ENCODE measurements at regions not wholly inside any gene's neighbourhood (a gene's known extent, or its start where the extent isn't known, plus 50 kb on each side); places are given as distances from the start of the nearest gene placed in this dataset.

DNA sequence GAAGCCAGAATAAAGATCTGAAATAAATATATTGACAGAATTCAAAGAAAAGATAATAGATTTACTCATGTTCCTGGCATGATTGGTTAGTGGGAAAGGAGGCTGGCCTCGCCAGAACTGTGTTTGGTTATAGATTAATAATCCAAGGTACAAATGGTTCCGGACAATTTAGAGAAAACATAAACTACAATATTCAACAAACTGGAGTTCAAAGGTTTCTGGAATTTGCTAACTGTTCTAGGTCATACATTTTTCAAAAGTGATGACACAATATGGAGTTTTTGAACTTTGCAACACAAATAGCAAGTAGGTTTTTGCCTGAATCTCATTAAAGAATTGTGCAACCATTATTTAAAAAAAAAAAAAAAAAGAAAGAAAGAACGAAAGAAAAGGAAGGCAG, 251.7 kb upstream of the SALL1 start:
- Mint-ChIP-seq H3K27me3 (ENCODE audit: low read depth) (no peaks in the 10 kb centered on the region), H3K4me1 (ENCODE audit: low read depth) (no peaks in the 10 kb centered on the region), H3K36me3 (ENCODE audit: insufficient read depth) (no peaks in the 10 kb centered on the region), H3K4me3 (no peak overlapping the region), H3K9me3 (peaks cover 5% of the 10 kb centered on the region)
- ATAC-seq: no peak
- DNase-seq: no peak

DNA sequence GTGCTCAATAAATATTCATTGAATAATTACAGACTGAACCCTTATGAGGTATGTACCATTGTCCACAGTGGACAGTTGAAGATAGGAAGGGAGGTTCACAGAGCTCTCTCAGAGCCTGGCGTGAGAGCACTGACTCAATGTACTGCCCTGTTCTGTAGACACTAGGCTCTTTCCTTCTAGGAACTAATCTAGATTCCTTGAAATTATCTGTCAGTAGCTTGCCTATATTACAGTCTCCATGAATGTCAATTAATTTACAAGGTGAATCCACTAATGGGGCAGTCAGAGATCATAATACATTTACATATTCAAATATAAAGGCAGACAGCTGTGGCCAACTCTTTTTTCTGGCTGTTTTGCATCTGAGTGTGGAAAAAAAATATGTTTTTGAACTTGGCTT, 251.2 kb upstream of the SALL1 start:
- Mint-ChIP-seq H3K4me3 (no peak overlapping the region), H3K9me3 (peaks cover 5% of the 10 kb centered on the region), H3K4me1 (ENCODE audit: low read depth) (no peaks in the 10 kb centered on the region), H3K36me3 (ENCODE audit: insufficient read depth) (no peaks in the 10 kb centered on the region), H3K27me3 (ENCODE audit: low read depth) (no peaks in the 10 kb centered on the region)
- DNase-seq (no peak), ATAC-seq (no peak)

DNA sequence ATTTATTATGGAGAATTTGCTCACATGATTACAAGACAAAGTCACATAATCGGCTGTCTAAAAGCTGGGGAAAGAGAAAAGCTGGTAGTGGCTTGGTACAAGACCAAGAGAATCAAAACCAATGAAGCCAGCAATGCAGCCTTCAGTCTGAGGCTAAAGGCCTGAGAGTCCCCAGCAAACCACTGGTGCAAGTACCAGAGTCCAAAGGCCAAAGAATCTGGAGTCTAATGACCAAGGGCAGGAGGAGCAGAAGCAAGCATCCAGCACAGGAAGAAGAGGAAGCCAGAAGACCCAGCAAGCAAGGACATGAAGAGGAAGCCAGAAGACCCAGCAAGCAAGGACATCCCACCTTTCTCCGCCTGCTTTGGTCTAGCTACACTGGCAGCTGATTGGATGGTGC, 250.6 kb upstream of the SALL1 start:
- Mint-ChIP-seq H3K27me3 (ENCODE audit: low read depth) (no peaks in the 10 kb centered on the region), H3K36me3 (ENCODE audit: insufficient read depth) (no peaks in the 10 kb centered on the region), H3K4me3 (no peak overlapping the region), H3K4me1 (ENCODE audit: low read depth) (no peaks in the 10 kb centered on the region), H3K9me3 (peaks cover 5% of the 10 kb centered on the region)
- ATAC-seq: no peak
- no peak for DNase-seq

DNA sequence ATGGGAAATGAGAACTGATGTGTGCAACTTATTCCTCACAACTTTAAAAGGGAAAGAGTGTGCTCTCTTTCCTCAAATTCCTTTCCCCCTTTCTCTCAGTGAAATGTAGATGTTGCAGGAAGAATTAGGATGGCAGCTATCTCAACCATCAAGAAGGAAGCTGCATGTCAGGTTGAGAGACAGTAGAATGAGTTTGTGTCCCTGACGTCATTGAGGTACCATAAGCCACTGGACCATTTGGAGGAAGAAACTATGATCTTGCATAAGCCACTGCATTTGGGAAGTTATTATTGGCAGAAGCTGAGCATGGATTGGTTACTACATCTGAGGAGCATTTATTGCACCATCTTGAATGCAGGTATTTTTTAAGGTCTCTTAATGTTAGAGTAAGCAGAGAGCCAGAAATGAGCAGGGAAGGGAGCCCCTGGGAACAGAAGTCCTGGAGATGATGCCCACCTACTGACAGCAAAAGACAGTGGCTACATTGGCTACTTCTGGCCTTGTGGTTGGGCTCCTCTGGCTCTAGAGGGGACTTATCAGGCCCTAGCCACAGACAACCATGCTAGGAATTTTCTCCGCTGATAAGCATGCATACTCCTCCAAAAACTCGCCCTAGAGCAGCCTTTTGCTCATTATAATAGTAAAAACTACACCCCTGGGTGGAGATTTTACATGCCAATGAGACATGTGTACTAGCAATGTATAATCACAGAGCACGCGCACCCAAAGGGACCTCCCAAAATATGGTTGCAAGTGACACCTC, 249.0 kb upstream of the SALL1 start:
- H3K9me3 Mint-ChIP-seq: peaks cover 5% of the 10 kb centered on the region
- no peaks in the 10 kb centered on the region for H3K4me1 Mint-ChIP-seq (ENCODE audit: low read depth)
- no peaks in the 10 kb centered on the region for H3K27me3 Mint-ChIP-seq (ENCODE audit: low read depth)

DNA sequence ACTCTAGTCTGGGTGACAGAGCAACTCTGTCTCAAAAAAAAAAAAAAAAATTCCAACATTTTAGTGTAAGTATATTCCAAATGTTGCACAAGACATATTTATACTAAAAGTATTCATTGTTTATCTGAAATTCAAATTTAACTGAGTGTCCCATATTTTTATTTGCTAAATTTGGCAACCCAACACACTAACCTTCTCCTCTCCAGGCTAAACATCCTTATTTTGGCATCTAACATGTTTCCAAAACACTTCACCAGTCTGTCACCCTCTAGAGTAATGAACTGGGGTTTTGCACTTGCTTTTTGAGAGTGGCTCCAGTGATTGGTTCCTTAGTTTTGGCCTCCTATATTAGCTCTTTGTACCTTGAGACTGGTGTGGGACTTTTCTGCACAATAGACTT, 243.4 kb upstream of the SALL1 start:
- DNase-seq (no peak), ATAC-seq (no peak)
- no peaks in the 10 kb centered on the region for H3K36me3 Mint-ChIP-seq (ENCODE audit: insufficient read depth)
- H3K27me3 Mint-ChIP-seq (ENCODE audit: low read depth): peaks cover 2% of the 10 kb centered on the region
- H3K4me3 Mint-ChIP-seq: no peak overlapping the region
- H3K9me3 Mint-ChIP-seq: no peaks in the 10 kb centered on the region
- H3K4me1 Mint-ChIP-seq (ENCODE audit: low read depth): no peaks in the 10 kb centered on the region

More for the DNA sequence above, 249.0 kb upstream of the SALL1 start:
- no peak overlapping the region for H3K4me3 Mint-ChIP-seq
- H3K36me3 Mint-ChIP-seq (ENCODE audit: insufficient read depth): no peaks in the 10 kb centered on the region
- DNase-seq (no peak), ATAC-seq (no peak)

DNA sequence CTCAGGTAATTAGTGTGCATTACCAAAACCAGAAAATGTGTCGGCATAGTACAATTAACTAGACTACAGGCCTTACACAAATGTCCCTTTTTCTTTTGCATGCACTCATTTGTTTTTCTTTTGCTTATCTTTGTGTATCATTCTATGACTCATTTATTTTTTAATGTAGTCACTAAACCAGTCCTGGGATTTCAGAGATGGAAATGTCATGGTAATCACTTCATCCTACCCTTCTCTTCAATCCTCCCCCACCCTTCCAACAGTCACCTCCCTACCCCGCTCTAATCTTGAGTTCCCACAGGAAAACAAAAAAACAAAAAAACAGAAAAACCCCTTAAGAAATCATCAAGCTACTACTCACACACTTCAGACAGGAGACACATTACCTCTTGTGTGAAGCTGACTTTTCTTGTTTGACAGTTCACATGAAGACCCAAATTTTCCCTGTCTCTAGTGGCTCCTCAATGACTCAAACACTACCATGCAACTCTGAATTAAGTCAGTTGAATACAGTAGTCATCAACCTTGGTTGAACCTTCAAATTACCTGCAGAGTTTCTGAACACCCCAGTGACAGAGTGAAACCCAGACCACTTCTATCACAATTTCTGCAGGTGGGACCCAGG, 242.4 kb upstream of the SALL1 start:
- peaks cover 2% of the 10 kb centered on the region for H3K27me3 Mint-ChIP-seq (ENCODE audit: low read depth)
- H3K36me3 Mint-ChIP-seq (ENCODE audit: insufficient read depth): no peaks in the 10 kb centered on the region
- ATAC-seq (no peak), DNase-seq (no peak)
- no peaks in the 10 kb centered on the region for H3K4me1 Mint-ChIP-seq (ENCODE audit: low read depth)
- H3K4me3 Mint-ChIP-seq: no peak overlapping the region
- H3K9me3 Mint-ChIP-seq: no peaks in the 10 kb centered on the region

DNA sequence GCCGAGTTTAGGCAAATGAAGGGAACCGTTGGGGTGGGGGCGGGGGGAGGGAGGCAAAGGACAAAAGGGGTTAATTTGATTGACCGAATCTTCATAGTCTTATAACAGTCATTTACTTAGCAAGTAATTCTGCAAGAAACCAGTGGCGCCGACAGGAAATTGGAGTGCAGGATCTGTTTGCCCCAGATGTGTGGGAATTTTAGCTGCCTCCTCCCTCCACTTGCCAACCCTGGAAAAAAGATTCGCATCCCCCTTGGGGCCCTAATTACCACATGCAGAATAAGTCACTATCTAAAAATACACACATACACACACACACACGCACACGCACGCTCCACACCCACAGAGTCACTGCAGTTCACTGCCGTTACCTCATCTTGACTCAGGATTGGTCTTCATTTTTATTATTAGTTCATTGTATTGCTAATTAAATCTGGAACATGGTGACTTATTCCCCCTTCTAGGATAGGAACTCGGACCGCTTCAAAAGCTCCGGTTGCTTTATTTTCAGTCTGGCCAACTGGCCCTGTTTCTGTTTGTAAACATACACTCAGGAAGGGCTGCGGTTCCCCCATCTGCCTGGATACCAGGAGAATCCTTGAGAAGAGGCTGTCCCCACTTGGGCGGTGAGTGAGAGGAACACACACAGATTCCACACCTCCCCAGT, 241.6 kb upstream of the SALL1 start:
- no peak for ATAC-seq

DNA sequence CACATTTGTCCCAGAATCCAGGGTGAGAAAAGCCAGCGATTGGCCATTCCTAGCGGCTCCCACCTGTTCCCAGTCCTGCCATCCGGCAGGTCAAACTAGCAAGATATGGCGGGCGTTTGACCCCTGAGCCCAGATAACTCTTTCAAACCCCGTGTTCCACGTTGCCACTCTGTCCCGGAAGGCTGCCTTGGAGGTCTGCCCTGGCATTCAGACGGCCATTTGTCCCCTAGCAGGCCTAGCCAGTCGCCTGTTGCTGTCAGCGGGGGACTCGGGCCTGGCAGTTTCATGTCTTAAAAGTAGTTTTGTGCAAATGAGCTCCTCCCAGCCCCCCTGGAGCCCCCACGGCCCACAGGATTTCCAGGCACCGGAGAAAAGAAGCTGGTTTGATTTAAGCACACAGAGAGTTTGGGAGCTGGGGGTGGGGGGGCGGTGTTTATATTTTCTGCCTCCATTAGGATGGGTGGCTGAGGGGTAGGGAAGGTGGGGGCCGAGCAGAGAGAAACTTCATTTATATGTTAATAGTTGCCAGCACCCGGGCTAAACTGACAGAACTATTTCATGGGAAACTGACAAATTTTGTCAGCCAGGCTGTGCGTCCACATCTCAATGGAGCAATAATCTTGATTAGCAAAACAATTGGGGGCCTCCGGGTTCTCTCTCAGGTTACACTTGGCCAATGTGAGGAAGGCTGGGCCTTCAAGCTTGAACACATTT, 240.9 kb upstream of the SALL1 start:
- Mint-ChIP-seq H3K27me3 (ENCODE audit: low read depth) (peaks cover 2% of the 10 kb centered on the region), H3K36me3 (ENCODE audit: insufficient read depth) (no peaks in the 10 kb centered on the region), H3K4me1 (ENCODE audit: low read depth) (no peaks in the 10 kb centered on the region), H3K4me3 (no peak overlapping the region), H3K9me3 (no peaks in the 10 kb centered on the region)
- DNase-seq (no peak), ATAC-seq (no peak)

More for the DNA sequence above, 241.6 kb upstream of the SALL1 start:
- Mint-ChIP-seq H3K9me3 (no peaks in the 10 kb centered on the region), H3K27me3 (ENCODE audit: low read depth) (peaks cover 2% of the 10 kb centered on the region), H3K36me3 (ENCODE audit: insufficient read depth) (no peaks in the 10 kb centered on the region), H3K4me3 (no peak overlapping the region), H3K4me1 (ENCODE audit: low read depth) (no peaks in the 10 kb centered on the region)
- DNase-seq: no peak

DNA sequence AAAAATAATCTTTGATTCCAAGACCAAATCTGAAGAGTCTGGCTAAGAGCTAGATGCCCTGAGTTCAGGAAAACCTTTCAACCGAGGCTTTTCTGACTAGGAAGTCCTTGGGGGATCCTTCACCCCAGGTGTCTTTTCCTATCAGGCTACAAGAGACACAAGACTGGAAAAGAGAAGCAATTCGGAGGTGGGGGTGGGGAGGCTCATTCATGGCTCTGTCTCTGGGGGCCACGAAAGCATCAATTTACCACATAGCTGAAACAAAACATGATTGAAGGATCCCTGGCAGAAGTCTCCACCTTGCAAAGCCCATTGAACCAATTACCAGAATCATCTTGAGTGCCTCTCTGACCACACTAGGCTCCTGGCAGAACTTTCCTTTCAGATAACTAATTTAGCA, 239.8 kb upstream of the SALL1 start:
- Mint-ChIP-seq H3K36me3 (ENCODE audit: insufficient read depth) (no peaks in the 10 kb centered on the region), H3K27me3 (ENCODE audit: low read depth) (peaks cover 2% of the 10 kb centered on the region), H3K4me3 (no peak overlapping the region), H3K4me1 (ENCODE audit: low read depth) (no peaks in the 10 kb centered on the region), H3K9me3 (no peaks in the 10 kb centered on the region)
- ATAC-seq (no peak), DNase-seq (no peak)

DNA sequence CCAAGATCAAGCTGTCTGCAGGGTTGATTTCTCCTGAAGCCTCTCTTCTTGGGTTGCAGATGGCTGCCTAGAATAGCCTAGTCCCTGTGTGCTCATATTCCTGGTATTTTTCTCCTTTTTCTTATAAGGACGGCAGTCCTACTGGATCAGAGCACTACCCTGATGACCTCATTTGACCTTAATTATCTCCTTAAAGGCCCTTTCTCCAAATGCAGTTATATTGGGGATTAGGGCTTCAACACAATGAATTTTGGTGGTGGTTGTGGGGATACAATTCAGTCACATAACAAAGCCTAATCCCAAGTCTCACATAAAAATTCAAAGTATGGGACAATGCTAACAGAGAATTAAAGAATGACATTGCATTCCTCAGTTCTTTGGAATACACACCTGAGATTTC, 238.8 kb upstream of the SALL1 start:
- no peak for ATAC-seq
- DNase-seq: no peak
- H3K27me3 Mint-ChIP-seq (ENCODE audit: low read depth): peaks cover 2% of the 10 kb centered on the region
- H3K4me1 Mint-ChIP-seq (ENCODE audit: low read depth): no peaks in the 10 kb centered on the region
- H3K9me3 Mint-ChIP-seq: no peaks in the 10 kb centered on the region
- no peaks in the 10 kb centered on the region for H3K36me3 Mint-ChIP-seq (ENCODE audit: insufficient read depth)
- no peak overlapping the region for H3K4me3 Mint-ChIP-seq

DNA sequence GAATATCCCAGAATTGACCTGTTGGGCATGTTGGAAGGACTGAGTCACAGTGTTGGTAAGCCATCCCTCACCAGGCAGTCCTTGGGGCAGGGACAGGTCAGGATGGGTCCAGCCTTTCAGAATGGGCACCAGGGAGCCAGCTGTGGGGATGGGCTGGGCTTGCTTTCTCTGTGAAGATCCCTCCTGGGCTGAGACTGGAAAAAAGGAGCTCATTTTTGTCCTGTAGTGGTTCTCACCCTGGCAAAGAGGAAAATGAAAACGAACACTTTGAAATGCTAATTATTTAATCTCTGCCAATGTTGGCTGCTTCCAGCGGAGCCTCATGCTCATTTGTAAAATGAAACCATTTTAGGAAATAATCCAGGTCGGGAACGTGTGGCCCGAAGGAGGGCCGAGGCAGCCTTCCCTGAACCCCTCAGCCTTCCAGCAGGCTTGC, 237.5 kb upstream of the SALL1 start:
- Mint-ChIP-seq H3K36me3 (ENCODE audit: insufficient read depth) (no peaks in the 10 kb centered on the region), H3K4me1 (ENCODE audit: low read depth) (no peaks in the 10 kb centered on the region), H3K4me3 (no peak overlapping the region), H3K27me3 (ENCODE audit: low read depth) (peaks cover 2% of the 10 kb centered on the region), H3K9me3 (no peaks in the 10 kb centered on the region)
- ATAC-seq (no peak), DNase-seq (no peak)

DNA sequence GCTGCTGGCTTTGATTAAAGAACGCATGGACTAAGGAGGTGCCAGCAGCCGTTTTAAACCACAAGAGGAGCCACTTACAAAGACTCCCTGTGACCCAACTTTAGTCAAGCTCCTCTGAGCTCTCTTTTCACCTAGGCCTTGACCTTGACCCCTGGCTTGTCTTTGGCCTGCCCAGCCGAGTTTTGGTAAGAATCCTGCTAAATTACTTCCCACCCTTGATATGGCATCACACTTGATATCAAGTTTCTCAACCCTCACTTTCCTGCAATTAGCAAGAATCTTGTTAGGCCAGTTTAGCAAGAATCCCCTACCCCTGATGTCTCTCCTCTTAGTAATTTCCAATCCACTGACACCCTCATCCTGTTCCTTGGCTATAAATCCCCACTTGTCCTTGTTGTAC, 232.8 kb upstream of the SALL1 start:
- Mint-ChIP-seq H3K4me3 (no peak overlapping the region), H3K4me1 (ENCODE audit: low read depth) (no peaks in the 10 kb centered on the region), H3K27me3 (ENCODE audit: low read depth) (no peaks in the 10 kb centered on the region), H3K36me3 (ENCODE audit: insufficient read depth) (no peaks in the 10 kb centered on the region), H3K9me3 (peaks cover 3% of the 10 kb centered on the region)
- DNase-seq (no peak), ATAC-seq (no peak)

DNA sequence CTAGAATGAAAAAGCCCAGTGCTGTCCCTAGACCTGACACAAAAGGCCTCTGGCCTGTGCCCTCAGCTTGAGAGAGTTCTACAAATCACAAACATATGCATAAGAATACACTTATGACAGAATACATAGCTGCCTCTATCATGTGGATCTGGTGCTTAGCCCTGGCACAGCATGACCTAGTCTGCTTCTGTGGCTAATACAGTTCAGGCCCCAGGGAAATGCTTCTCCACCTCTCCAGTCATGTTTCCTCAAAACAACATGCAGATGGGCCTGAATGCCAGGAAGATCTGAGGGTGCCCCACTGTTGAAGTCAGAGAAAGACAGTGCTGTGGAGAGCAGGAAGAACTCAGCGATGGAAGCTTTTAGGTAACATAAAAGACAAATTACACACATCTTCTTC, 231.9 kb upstream of the SALL1 start:
- Mint-ChIP-seq H3K4me1 (ENCODE audit: low read depth) (no peaks in the 10 kb centered on the region), H3K9me3 (peaks cover 3% of the 10 kb centered on the region), H3K4me3 (no peak overlapping the region), H3K36me3 (ENCODE audit: insufficient read depth) (no peaks in the 10 kb centered on the region), H3K27me3 (ENCODE audit: low read depth) (no peaks in the 10 kb centered on the region)
- DNase-seq: no peak
- ATAC-seq: no peak

DNA sequence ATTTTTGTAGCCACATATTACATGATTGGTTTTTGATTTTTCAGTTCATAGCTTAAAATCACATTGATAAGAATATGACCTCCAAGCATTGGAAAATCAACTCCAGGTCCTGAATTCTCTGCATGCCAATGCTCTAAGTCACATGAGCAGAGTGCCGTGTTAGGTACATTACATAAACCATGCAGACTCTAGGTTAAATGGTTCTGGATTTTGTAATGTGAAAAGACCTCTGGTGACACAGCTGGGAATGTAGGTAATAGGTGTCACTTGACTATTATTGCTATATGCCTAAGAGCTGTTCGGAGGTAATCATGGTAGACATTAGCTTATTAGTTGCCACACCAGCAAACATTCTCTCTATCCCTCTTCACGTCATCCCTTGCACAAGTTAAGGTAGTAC, 231.1 kb upstream of the SALL1 start:
- DNase-seq (no peak), ATAC-seq (no peak)
- Mint-ChIP-seq H3K36me3 (ENCODE audit: insufficient read depth) (no peaks in the 10 kb centered on the region), H3K9me3 (peaks cover 3% of the 10 kb centered on the region), H3K27me3 (ENCODE audit: low read depth) (no peaks in the 10 kb centered on the region), H3K4me3 (no peak overlapping the region), H3K4me1 (ENCODE audit: low read depth) (no peaks in the 10 kb centered on the region)

Measured in activated T-cell treated with anti-CD3 and anti-CD28 coated beads, Interleukin-2, amount 50 U/mL, for 4 hours (primary cell).